ENCODE measurements at regions not wholly inside any gene's neighbourhood (a gene's known extent, or its start where the extent isn't known, plus 50 kb on each side); places are given as distances from the start of the nearest gene placed in this dataset.
"Not testable (repeated sequence)": the region's sequence is repeated elsewhere in the genome, so short reads cannot be mapped to it uniquely, and the experiment has no call there.

DNA sequence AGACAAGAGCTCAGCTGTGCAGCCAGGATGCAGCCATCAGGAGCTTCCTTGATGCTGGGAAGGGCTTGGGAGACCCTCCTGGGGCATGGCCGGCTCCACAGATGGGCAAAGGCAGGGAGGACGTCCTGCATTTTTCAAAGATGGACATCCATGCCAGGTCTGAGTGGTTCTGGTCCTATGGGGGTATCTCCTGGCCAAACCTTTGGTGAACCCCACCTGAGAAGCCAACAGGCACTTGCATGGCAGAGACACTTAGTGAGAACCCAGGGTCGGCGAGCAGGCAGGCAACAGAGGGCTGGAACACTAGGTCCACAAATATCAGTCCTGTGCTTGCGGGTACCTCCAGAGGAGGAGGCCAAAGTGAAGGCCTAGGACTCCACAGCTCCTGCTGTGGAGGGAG, 70.0 kb downstream of the KCTD15 start:
- DNase-seq (ENCODE audit: low spot score): no peak
- intact Hi-C loops (cut with DNase I): no loop called here
- WGBS: 80% methylated on average over 5 of the region's 5 CpGs

GRCh38 chr19:33868076-33868735, 71.5 kb downstream of the KCTD15 start:
- H3K27me3 ChIP-seq (replicated peaks; ENCODE audit: insufficient read depth): no peaks in the 10 kb centered on the region
- WGBS: 27% methylated on average over 17 of the region's 17 CpGs
- no peak for DNase-seq (ENCODE audit: low spot score)
- H3K36me3 ChIP-seq: no peaks in the 10 kb centered on the region
- no peaks in the 10 kb centered on the region for H3K9me3 ChIP-seq
- H3K27ac ChIP-seq: peak overlapping the region in 1 of 2 donors; percentile 58
- intact Hi-C loops (cut with DNase I): no loop called here
- peak overlapping the region; percentile 8 to 11 for H3K4me3 ChIP-seq
- TF ChIP-seq CTCF (IDR thresholded peaks at IDR 0.05): no peak
- TF ChIP-seq POLR2AphosphoS5 (IDR thresholded peaks at IDR 0.05): no peak
- no peak for TF ChIP-seq POLR2A (IDR thresholded peaks at IDR 0.05)
- H3K4me1 ChIP-seq (replicated peaks): no peaks in the 10 kb centered on the region

More for the DNA sequence above, 70.0 kb downstream of the KCTD15 start:
- Histone ChIP-seq H3K4me1 (replicated peaks) (no peaks in the 10 kb centered on the region), H3K27ac (no peak overlapping the region), H3K36me3 (no peaks in the 10 kb centered on the region), H3K4me3 (no peak overlapping the region), H3K27me3 (replicated peaks; ENCODE audit: insufficient read depth) (no peaks in the 10 kb centered on the region), H3K9me3 (no peaks in the 10 kb centered on the region)
- no peak for TF ChIP-seq CTCF (IDR thresholded peaks at IDR 0.05)
- no peak for TF ChIP-seq POLR2AphosphoS5 (IDR thresholded peaks at IDR 0.05)
- TF ChIP-seq POLR2A (IDR thresholded peaks at IDR 0.05): no peak

GRCh38 chr19:33868788-33869412, 72.2 kb downstream of the KCTD15 start:
- Histone ChIP-seq H3K27ac (peak overlapping the region in 1 of 2 donors; percentile 58), H3K4me3 (peak overlapping the region; percentile 8 to 11), H3K4me1 (replicated peaks) (no peaks in the 10 kb centered on the region), H3K36me3 (no peaks in the 10 kb centered on the region), H3K9me3 (no peaks in the 10 kb centered on the region), H3K27me3 (replicated peaks; ENCODE audit: insufficient read depth) (no peaks in the 10 kb centered on the region)
- DNase-seq (ENCODE audit: low spot score): peak; percentile 43
- intact Hi-C loops (cut with DNase I): no loop called here
- TF ChIP-seq POLR2A (IDR thresholded peaks at IDR 0.05) (no peak), POLR2AphosphoS5 (IDR thresholded peaks at IDR 0.05) (peak; percentile 39), CTCF (IDR thresholded peaks at IDR 0.05) (peak in 1 of 4 experiments; percentile 13)
- 16% methylated on average over 21 of the region's 21 CpGs for WGBS

DNA sequence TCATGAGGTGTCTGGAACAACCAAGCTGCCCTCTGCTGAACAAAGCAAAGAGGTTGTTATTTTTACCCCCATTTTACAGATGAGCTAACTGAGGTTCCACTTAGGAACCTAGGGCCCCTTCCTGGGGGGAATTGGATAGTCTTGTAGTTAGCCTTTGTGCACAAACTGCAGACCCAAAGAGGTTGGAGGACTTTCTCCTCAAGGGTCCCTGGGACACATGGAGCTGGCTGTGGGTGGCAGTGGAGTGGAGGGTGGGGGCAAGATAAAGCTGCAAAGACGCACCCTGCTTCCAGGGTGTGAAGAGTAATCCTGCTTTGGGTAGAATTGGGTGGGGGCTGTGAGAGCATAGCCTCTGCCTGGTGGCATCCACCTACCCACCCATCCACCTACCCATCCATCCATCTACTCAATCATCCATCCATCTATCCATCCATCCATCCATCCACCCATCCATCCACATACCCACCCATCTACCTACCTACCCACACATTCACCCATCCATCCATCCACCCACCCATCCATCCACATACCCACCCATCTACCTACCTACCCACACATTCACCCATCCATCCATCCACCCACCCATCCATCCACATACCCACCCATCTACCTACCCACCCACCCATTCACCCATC, 73.7 kb downstream of the KCTD15 start:
- H3K36me3 ChIP-seq; intact Hi-C loops (cut with DNase I); DNase-seq (ENCODE audit: low spot score); H3K27ac ChIP-seq; H3K4me3 ChIP-seq; H3K4me1 ChIP-seq (replicated peaks); H3K9me3 ChIP-seq; H3K27me3 ChIP-seq (replicated peaks; ENCODE audit: insufficient read depth): not testable (repeated sequence)
- WGBS: 100% methylated on average over 1 of the region's 1 CpG

DNA sequence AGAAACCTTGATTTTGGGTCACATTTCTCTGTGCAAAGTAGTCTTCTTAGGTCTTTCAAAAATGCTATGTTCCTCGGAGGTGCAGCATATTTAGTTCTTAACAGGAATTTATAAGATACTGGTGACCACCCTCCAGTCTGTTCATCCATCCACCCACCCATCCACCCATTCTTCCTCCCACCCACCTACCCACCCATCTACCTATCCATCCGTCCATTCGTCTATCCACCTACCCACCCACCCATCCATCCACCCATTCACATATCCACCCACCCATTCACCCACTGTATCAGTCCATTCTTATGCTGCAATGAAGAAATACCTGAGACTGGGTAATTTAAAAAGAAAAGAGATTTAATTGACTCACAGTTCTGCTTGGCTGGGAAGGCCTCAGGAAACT, 74.9 kb downstream of the KCTD15 start:
- no peak overlapping the region for H3K27ac ChIP-seq
- no peak for TF ChIP-seq CTCF (IDR thresholded peaks at IDR 0.05)
- TF ChIP-seq POLR2A (IDR thresholded peaks at IDR 0.05): no peak
- TF ChIP-seq POLR2AphosphoS5 (IDR thresholded peaks at IDR 0.05): no peak
- no peaks in the 10 kb centered on the region for H3K36me3 ChIP-seq
- no peaks in the 10 kb centered on the region for H3K27me3 ChIP-seq (replicated peaks; ENCODE audit: insufficient read depth)
- H3K4me3 ChIP-seq: no peak overlapping the region
- WGBS: 98% methylated on average over 3 of the region's 3 CpGs
- intact Hi-C loops (cut with DNase I): no loop called here
- no peak for DNase-seq (ENCODE audit: low spot score)
- no peaks in the 10 kb centered on the region for H3K9me3 ChIP-seq
- H3K4me1 ChIP-seq (replicated peaks): no peaks in the 10 kb centered on the region

Measured in prostate gland (tissue), 2 donors.